ENCODE measurements at regions not wholly inside any gene's neighbourhood (a gene's known extent, or its start where the extent isn't known, plus 50 kb on each side); places are given as distances from the start of the nearest gene placed in this dataset.

DNA sequence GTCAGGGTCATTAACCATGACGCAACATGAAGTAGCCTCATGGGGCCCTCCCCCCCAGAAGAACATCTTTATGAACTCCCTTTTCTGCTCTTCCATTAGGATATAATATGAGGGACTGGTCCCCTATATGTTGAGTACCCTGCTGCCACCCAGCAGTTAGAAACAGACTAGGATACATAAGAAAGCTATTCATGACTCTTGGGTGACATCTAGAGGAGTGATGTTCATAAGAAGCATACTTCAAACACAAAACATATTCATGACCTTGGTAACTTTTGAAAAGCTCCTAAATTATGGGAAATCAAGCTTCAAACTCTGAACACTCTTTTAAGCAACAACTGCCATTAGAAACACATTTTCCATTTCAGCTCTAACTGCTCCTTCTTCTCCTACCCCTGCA, 155.2 kb upstream of the SPIN4 start:
- TF ChIP-seq SNAI2 (CRISPR knock-in tag; IDR thresholded peaks at IDR 0.05), result no peak
- no peak for TF ChIP-seq ARNTL (CRISPR knock-in tag; IDR thresholded peaks at IDR 0.05; ENCODE audit: borderline replicate concordance, low read depth)
- no peak for TF ChIP-seq ZFP30 (CRISPR knock-in tag; IDR thresholded peaks at IDR 0.05)
- no peak for TF ChIP-seq TOX (CRISPR knock-in tag; IDR thresholded peaks at IDR 0.05; ENCODE audit: borderline replicate concordance)

Data from SK-N-SH treated with all-trans-retinoic acid at 6 μM for 48 hours (cell line).